ENCODE measurements at regions not wholly inside any gene's neighbourhood (a gene's known extent, or its start where the extent isn't known, plus 50 kb on each side); places are given as distances from the start of the nearest gene placed in this dataset.

- TF ChIP-seq POLR2A (IDR thresholded peaks at IDR 0.05) (no peak), CTCF (IDR thresholded peaks at IDR 0.05) (no peak)
These were observed 394.4 kb downstream of the PTPRU start for GRCh38 chr1:29630756-29631155.

Measured in thyroid gland (tissue), 4 donors.